ENCODE measurements at regions not wholly inside any gene's neighbourhood (a gene's known extent, or its start where the extent isn't known, plus 50 kb on each side); places are given as distances from the start of the nearest gene placed in this dataset.

DNA sequence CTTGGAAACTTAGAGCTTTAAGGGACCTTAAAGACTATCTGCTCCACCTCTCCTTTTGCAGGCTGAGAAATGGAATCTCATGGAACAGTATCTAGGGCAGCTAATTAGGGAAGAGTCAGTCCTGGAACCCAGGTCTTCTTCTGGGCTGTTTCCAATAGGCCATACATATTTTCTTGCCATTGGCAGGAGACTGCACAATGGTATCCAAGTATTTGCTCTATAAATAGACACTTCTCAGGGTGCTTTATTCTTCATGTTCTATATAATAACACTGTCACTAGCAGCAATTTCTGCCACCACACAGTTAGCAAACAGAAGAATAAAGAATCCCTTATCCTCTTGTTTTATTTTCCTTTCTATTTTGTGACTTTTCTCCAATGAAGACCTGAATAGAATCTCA, 291.7 kb downstream of the C4orf33 start:
- CTCF ChIA-PET, result no interaction called here
- intact Hi-C loops (cut with micrococcal nuclease; ENCODE audit: unreplicated experiment), result no loop called here
- Histone ChIP-seq H3K4me3 (ENCODE audit: low read depth, low read length) (no peak overlapping the region), H3K4me1 (no peaks in the 10 kb centered on the region), H3K36me3 (ENCODE audit: control insufficient read depth, insufficient read depth, low read length) (no peaks in the 10 kb centered on the region), H3K9me3 (no peaks in the 10 kb centered on the region), H3K27me3 (replicated peaks; ENCODE audit: control insufficient read depth, insufficient read depth, low read length) (no peaks in the 10 kb centered on the region)
- no peak overlapping the region for H3K4me3 Mint-ChIP-seq (ENCODE audit: unreplicated experiment)
- no peaks in the 10 kb centered on the region for H3K36me3 Mint-ChIP-seq (ENCODE audit: insufficient read depth, unreplicated experiment)
- POLR2A ChIA-PET, result no interaction called here
- H3K27me3 Mint-ChIP-seq (ENCODE audit: insufficient read depth, unreplicated experiment), result peaks cover 4% of the 10 kb centered on the region
- no TSS peak for BruUV-seq (replicated peaks)
- no peak overlapping the region for H3K27ac Mint-ChIP-seq (ENCODE audit: unreplicated experiment)
- no peaks in the 10 kb centered on the region for H3K4me1 Mint-ChIP-seq (ENCODE audit: low read depth, unreplicated experiment)
- TF ChIP-seq, protein P1, sequence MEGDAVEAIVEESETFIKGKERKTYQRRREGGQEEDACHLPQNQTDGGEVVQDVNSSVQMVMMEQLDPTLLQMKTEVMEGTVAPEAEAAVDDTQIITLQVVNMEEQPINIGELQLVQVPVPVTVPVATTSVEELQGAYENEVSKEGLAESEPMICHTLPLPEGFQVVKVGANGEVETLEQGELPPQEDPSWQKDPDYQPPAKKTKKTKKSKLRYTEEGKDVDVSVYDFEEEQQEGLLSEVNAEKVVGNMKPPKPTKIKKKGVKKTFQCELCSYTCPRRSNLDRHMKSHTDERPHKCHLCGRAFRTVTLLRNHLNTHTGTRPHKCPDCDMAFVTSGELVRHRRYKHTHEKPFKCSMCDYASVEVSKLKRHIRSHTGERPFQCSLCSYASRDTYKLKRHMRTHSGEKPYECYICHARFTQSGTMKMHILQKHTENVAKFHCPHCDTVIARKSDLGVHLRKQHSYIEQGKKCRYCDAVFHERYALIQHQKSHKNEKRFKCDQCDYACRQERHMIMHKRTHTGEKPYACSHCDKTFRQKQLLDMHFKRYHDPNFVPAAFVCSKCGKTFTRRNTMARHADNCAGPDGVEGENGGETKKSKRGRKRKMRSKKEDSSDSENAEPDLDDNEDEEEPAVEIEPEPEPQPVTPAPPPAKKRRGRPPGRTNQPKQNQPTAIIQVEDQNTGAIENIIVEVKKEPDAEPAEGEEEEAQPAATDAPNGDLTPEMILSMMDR (IDR thresholded peaks at IDR 0.05; ENCODE audit: insufficient read depth in 1 of 2, low read depth in 1 of 2, low read length in 1 of 2, severe bottlenecking in 1 of 2, unreplicated experiment in 1 of 2), result no peak
- DNase-seq, result no peak
- H3K9me3 Mint-ChIP-seq (ENCODE audit: unreplicated experiment), result no peaks in the 10 kb centered on the region

- ChIA-PET POLR2A (no interaction called here), CTCF (no interaction called here)
- no peaks in the 10 kb centered on the region for H3K9me3 ChIP-seq
- no TSS peak for BruUV-seq (replicated peaks)
- peaks cover 5% of the 10 kb centered on the region for H3K9me3 Mint-ChIP-seq (ENCODE audit: unreplicated experiment)
- H3K36me3 Mint-ChIP-seq (ENCODE audit: insufficient read depth, unreplicated experiment), result no peaks in the 10 kb centered on the region
- DNase-seq, result no peak
- TF ChIP-seq, protein P1 (IDR thresholded peaks at IDR 0.05; ENCODE audit: insufficient read depth in 1 of 2, low read depth in 1 of 2, low read length in 1 of 2, severe bottlenecking in 1 of 2, unreplicated experiment in 1 of 2), result no peak
- intact Hi-C loops (cut with micrococcal nuclease; ENCODE audit: unreplicated experiment), result no loop called here
- H3K4me3 ChIP-seq (ENCODE audit: low read depth, low read length), result no peak overlapping the region
- no peaks in the 10 kb centered on the region for H3K27me3 ChIP-seq (replicated peaks; ENCODE audit: control insufficient read depth, insufficient read depth, low read length)
- H3K27ac Mint-ChIP-seq (ENCODE audit: unreplicated experiment), result no peak overlapping the region
- H3K4me3 Mint-ChIP-seq (ENCODE audit: unreplicated experiment), result no peak overlapping the region
- no peaks in the 10 kb centered on the region for H3K36me3 ChIP-seq (ENCODE audit: control insufficient read depth, insufficient read depth, low read length)
- peaks cover 4% of the 10 kb centered on the region for H3K27me3 Mint-ChIP-seq (ENCODE audit: insufficient read depth, unreplicated experiment)
- no peaks in the 10 kb centered on the region for H3K4me1 Mint-ChIP-seq (ENCODE audit: low read depth, unreplicated experiment)
- H3K4me1 ChIP-seq, result no peaks in the 10 kb centered on the region
Measured at GRCh38 chr4:129393976-129394375, 298.0 kb downstream of the C4orf33 start.

- Mint-ChIP-seq H3K27me3 (ENCODE audit: insufficient read depth, unreplicated experiment) (no peaks in the 10 kb centered on the region), H3K36me3 (ENCODE audit: insufficient read depth, unreplicated experiment) (no peaks in the 10 kb centered on the region), H3K4me1 (ENCODE audit: low read depth, unreplicated experiment) (no peaks in the 10 kb centered on the region), H3K4me3 (ENCODE audit: unreplicated experiment) (no peak overlapping the region), H3K9me3 (ENCODE audit: unreplicated experiment) (peaks cover 11% of the 10 kb centered on the region), H3K27ac (ENCODE audit: unreplicated experiment) (no peak overlapping the region)
- H3K27me3 ChIP-seq (replicated peaks; ENCODE audit: control insufficient read depth, insufficient read depth, low read length), result no peaks in the 10 kb centered on the region
- no peak for DNase-seq
- H3K4me3 ChIP-seq (ENCODE audit: low read depth, low read length), result no peak overlapping the region
- TF ChIP-seq, protein P1 (IDR thresholded peaks at IDR 0.05; ENCODE audit: insufficient read depth in 1 of 2, low read depth in 1 of 2, low read length in 1 of 2, severe bottlenecking in 1 of 2, unreplicated experiment in 1 of 2), result no peak
- BruUV-seq (replicated peaks), result no TSS peak
- no peaks in the 10 kb centered on the region for H3K36me3 ChIP-seq (ENCODE audit: control insufficient read depth, insufficient read depth, low read length)
- POLR2A ChIA-PET, result no interaction called here
- intact Hi-C loops (cut with micrococcal nuclease; ENCODE audit: unreplicated experiment), result no loop called here
- CTCF ChIA-PET, result no interaction called here
- H3K4me1 ChIP-seq, result no peaks in the 10 kb centered on the region
- no peaks in the 10 kb centered on the region for H3K9me3 ChIP-seq
Measured at GRCh38 chr4:129394635-129395034, 298.7 kb downstream of the C4orf33 start.

Data from Caco-2 (cell line).